SU-DHL-6 (cell line): ENCODE measurements at regions not wholly inside any gene's neighbourhood (a gene's known extent, or its start where the extent isn't known, plus 50 kb on each side); places are given as distances from the start of the nearest gene placed in this dataset.

Source experiments
- H2AFZ ChIP-seq: fragments of 200-600 bp; sonication (generic); 2 replicates; pipeline ENCODE4 v1.6.1; 2014; ENCODE audit warnings: low read depth, mild to moderate bottlenecking, moderate library complexity, mixed read lengths, antibody characterized with exemption, low read length; ENCODE audit not compliant: severe bottlenecking
- H3F3A ChIP-seq: fragments of 200-600 bp; shearing (Covaris generic); 2 replicates; pipeline ENCODE4 v1.6.0; 2016; ENCODE audit warnings: antibody characterized with exemption, mild to moderate bottlenecking; ENCODE audit not compliant: insufficient read depth
- H3K27ac ChIP-seq: fragments of 200-600 bp; sonication (generic); 2 replicates; pipeline ENCODE4 v1.5.1; 2016; ENCODE audit warnings: low read depth, mild to moderate bottlenecking, low read length, moderate library complexity, mixed read lengths
- H3K27me3 ChIP-seq: fragments of 200-600 bp; sonication (generic), shearing (Covaris generic); 2 replicates; pipeline ENCODE4 v1.6.0; 2014; ENCODE audit warnings: mild to moderate bottlenecking, low read length
- H3K36me3 ChIP-seq: fragments of 200-600 bp; sonication (generic); 2 replicates; pipeline ENCODE4 v1.6.1; 2014; ENCODE audit warnings: mild to moderate bottlenecking, low read length, mixed read lengths
- H3K4me2 ChIP-seq: fragments of 300-600, 200-600 bp; shearing (Covaris generic), sonication (generic); 2 replicates; pipeline ENCODE4 v1.6.0; 2014; ENCODE audit warnings: low read length, low read depth, mild to moderate bottlenecking; ENCODE audit not compliant: poor library complexity, severe bottlenecking
- H3K4me3 ChIP-seq: fragments of 200-600 bp; sonication (generic); 2 replicates; pipeline ENCODE4 v1.5.1; 2014; ENCODE audit warnings: antibody characterized with exemption, low read length, mild to moderate bottlenecking, mixed read lengths; ENCODE audit not compliant: insufficient read depth, poor library complexity, severe bottlenecking
- H3K79me2 ChIP-seq: fragments of 200-600 bp; sonication (generic); 2 replicates; pipeline ENCODE4 v1.6.1; 2014; ENCODE audit warnings: mild to moderate bottlenecking, low read length, moderate library complexity; ENCODE audit not compliant: insufficient read depth
- H3K9ac ChIP-seq: fragments of 200-600 bp; sonication (generic); 2 replicates; pipeline ENCODE4 v1.7.0; 2014; ENCODE audit warnings: mild to moderate bottlenecking, low read length
- H3K9me2 ChIP-seq: fragments of 200-600 bp; sonication (generic); replicated peaks from 2 replicates; pipeline ENCODE4 v1.6.1; 2014; ENCODE audit warnings: low read length; ENCODE audit not compliant: insufficient read depth
- H3K9me3 ChIP-seq: fragments of 200-600 bp; sonication (generic); 2 replicates; pipeline ENCODE4 v1.6.1; 2014; ENCODE audit warnings: low read length, mixed read lengths; ENCODE audit not compliant: insufficient read depth
- H4K20me1 ChIP-seq: fragments of 200-600 bp; sonication (generic); 2 replicates; pipeline ENCODE4 v1.6.1; 2014; ENCODE audit warnings: low read depth, mild to moderate bottlenecking, antibody characterized with exemption, low read length, moderate library complexity, mixed read lengths
- CTCF ChIP-seq: fragments of 200-600 bp; sonication (generic); IDR thresholded peaks from one replicate; pipeline ENCODE4 v1.5.1; 2017; ENCODE audit warnings: antibody characterized with exemption, mild to moderate bottlenecking, low read length, moderate library complexity; ENCODE audit not compliant: insufficient read depth, poor library complexity, severe bottlenecking
- EZH2phosphoT487 ChIP-seq: fragments of 200-600 bp; sonication (generic), shearing (Covaris generic); conservative IDR thresholded peaks from 2 replicates; pipeline ENCODE4 v1.6.1; 2018; ENCODE audit warnings: mild to moderate bottlenecking, antibody characterized with exemption, low read length, moderate library complexity, mixed read lengths

GRCh38 chr6:15977050-15977449, 151.8 kb upstream of the MYLIP start:
- H3K9ac ChIP-seq, result no peak overlapping the region
- H2AFZ ChIP-seq, result no peak overlapping the region
- H3K4me2 ChIP-seq, result no peak overlapping the region
- H3K27me3 ChIP-seq, result no peaks in the 10 kb centered on the region
- no peaks in the 10 kb centered on the region for H3K9me2 ChIP-seq
- no peaks in the 10 kb centered on the region for H3K79me2 ChIP-seq
- H3K4me3 ChIP-seq, result no peak overlapping the region
- H4K20me1 ChIP-seq, result no peaks in the 10 kb centered on the region
- no peak for TF ChIP-seq EZH2phosphoT487
- no peak for TF ChIP-seq CTCF
- no peaks in the 10 kb centered on the region for H3F3A ChIP-seq
- H3K36me3 ChIP-seq, result 0 out of 2 replicates have a peak, but pooled peaks cover 4% of the 10 kb centered on the region
- no peak overlapping the region for H3K27ac ChIP-seq
- peaks cover 6% of the 10 kb centered on the region; the same call in 1 of the 2 replicates for H3K9me3 ChIP-seq

DNA sequence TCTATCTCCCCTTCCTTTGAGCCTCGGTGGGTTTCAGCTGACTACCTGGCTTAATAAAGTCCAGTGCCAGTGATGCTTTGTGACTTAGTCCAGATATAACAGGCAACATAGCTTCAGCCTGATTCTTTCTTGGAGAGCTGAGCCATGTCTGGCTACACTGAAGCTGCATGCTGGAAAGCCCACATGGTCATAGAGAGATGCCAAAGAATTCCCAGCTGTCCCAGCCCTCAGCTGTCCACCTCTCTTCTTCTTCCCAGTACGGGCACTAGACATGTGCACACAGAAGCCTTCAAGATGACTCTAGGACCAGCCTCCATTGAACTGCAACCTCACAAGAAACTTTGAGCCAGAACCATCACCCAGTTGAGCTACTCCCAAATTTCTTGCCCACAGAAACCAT, 154.1 kb upstream of the MYLIP start:
- Histone ChIP-seq H3K4me3 (no peak overlapping the region), H3K27ac (no peak overlapping the region), H3K36me3 (peaks cover 8% of the 10 kb centered on the region; the same call in 1 of the 2 replicates), H3K27me3 (0 out of 2 replicates have a peak, but pooled peaks cover 2% of the 10 kb centered on the region), H4K20me1 (no peaks in the 10 kb centered on the region), H3K9me3 (peaks cover 6% of the 10 kb centered on the region; the same call in 1 of the 2 replicates), H3K9me2 (no peaks in the 10 kb centered on the region), H3F3A (no peaks in the 10 kb centered on the region), H3K79me2 (no peaks in the 10 kb centered on the region), H2AFZ (no peak overlapping the region), H3K9ac (no peak overlapping the region), H3K4me2 (no peak overlapping the region)
- no peak for TF ChIP-seq EZH2phosphoT487
- TF ChIP-seq CTCF, result no peak

GRCh38 chr6:15970517-15970916, 158.4 kb upstream of the MYLIP start:
- H2AFZ ChIP-seq, result no peak overlapping the region
- H3K36me3 ChIP-seq, result peaks cover 8% of the 10 kb centered on the region; the same call in 1 of the 2 replicates
- no peaks in the 10 kb centered on the region for H3K79me2 ChIP-seq
- H3F3A ChIP-seq, result no peaks in the 10 kb centered on the region
- no peak overlapping the region for H3K27ac ChIP-seq
- TF ChIP-seq CTCF, result no peak
- TF ChIP-seq EZH2phosphoT487, result no peak
- H3K9me2 ChIP-seq, result no peaks in the 10 kb centered on the region
- no peak overlapping the region for H3K9ac ChIP-seq
- no peak overlapping the region for H3K4me2 ChIP-seq
- H3K4me3 ChIP-seq, result no peak overlapping the region
- H3K27me3 ChIP-seq, result 0 out of 2 replicates have a peak, but pooled peaks cover 2% of the 10 kb centered on the region
- no peaks in the 10 kb centered on the region for H4K20me1 ChIP-seq
- H3K9me3 ChIP-seq, result peaks cover 6% of the 10 kb centered on the region; the same call in 1 of the 2 replicates
